Esophagus muscularis mucosa (tissue), 3 donors: ENCODE measurements at regions not wholly inside any gene's neighbourhood (a gene's known extent, or its start where the extent isn't known, plus 50 kb on each side); places are given as distances from the start of the nearest gene placed in this dataset.

Experiments
- CTCF ChIP-seq, 3 experiments: fragments of 200-600 bp in 2 of 3; fragments of 450-650 bp in 1 of 3; sonication (generic) in 2 of 3; IDR thresholded peaks; one replicate each; pipeline ENCODE4 v1.5.1; 2017 to 2019; ENCODE audit warnings: antibody characterized with exemption in 3 of 3, mild to moderate bottlenecking in 2 of 3, moderate library complexity in 1 of 3
- POLR2AphosphoS5 ChIP-seq, 2 donors: sonication (generic); formaldehyde crosslinking; IDR thresholded peaks; one replicate each; pipeline ENCODE4 v1.6.1; 2017; ENCODE audit warnings: antibody characterized with exemption in 2 of 2

GRCh38 chr10:1992930-1993329 lies 255.6 kb upstream of the ADARB2 start:
- TF ChIP-seq CTCF (IDR thresholded peaks at IDR 0.05) (no peak), POLR2AphosphoS5 (IDR thresholded peaks at IDR 0.05) (no peak)
